ENCODE measurements at regions not wholly inside any gene's neighbourhood (a gene's known extent, or its start where the extent isn't known, plus 50 kb on each side); places are given as distances from the start of the nearest gene placed in this dataset.

DNA sequence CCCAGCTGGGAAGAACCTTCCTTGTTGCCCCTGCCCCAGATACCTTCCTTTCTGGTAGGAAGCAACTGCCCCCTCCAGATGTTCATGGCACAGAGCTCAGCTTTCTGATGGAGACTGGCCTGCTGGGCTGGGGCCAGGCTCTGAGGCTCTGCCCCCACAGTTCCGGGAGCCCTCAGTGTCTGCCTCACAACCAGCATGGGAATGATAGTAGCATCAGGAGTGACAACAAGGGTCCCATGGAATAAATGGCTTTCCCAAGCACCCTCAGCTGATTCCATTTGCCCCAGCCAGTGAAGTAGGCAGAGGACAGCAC, 65.6 kb upstream of the IQSEC1 start (continued):
- TF ChIP-seq, protein P1, sequence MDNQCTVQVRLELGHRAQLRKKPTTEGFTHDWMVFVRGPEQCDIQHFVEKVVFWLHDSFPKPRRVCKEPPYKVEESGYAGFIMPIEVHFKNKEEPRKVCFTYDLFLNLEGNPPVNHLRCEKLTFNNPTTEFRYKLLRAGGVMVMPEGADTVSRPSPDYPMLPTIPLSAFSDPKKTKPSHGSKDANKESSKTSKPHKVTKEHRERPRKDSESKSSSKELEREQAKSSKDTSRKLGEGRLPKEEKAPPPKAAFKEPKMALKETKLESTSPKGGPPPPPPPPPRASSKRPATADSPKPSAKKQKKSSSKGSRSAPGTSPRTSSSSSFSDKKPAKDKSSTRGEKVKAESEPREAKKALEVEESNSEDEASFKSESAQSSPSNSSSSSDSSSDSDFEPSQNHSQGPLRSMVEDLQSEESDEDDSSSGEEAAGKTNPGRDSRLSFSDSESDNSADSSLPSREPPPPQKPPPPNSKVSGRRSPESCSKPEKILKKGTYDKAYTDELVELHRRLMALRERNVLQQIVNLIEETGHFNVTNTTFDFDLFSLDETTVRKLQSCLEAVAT (IDR thresholded peaks at IDR 0.05) = no peak
- no peak for TF ChIP-seq ZNF224 (CRISPR knock-in tag; IDR thresholded peaks at IDR 0.05)
- TF ChIP-seq ZNF609 (CRISPR knock-in tag; IDR thresholded peaks at IDR 0.05; ENCODE audit: borderline replicate concordance) = no peak
- TF ChIP-seq SRSF7 (optimal IDR thresholded peaks at IDR 0.05; ENCODE audit: low read depth, low read length) = no peak
- no peak for TF ChIP-seq TAF7 (tag; IDR thresholded peaks at IDR 0.05)
- TF ChIP-seq PHF21A (IDR thresholded peaks at IDR 0.05; ENCODE audit: borderline replicate concordance, low read depth) = no peak

All from K562 (cell line).